ENCODE measurements at regions not wholly inside any gene's neighbourhood (a gene's known extent, or its start where the extent isn't known, plus 50 kb on each side); places are given as distances from the start of the nearest gene placed in this dataset.

- no peaks in the 10 kb centered on the region for H3K27me3 ChIP-seq
- no peak for TF ChIP-seq POLR2A (IDR thresholded peaks at IDR 0.05)
- TF ChIP-seq CTCF (IDR thresholded peaks at IDR 0.05) = no peak
Observed at GRCh38 chr11:122313581-122313980, 197.6 kb upstream of the BLID start.

DNA sequence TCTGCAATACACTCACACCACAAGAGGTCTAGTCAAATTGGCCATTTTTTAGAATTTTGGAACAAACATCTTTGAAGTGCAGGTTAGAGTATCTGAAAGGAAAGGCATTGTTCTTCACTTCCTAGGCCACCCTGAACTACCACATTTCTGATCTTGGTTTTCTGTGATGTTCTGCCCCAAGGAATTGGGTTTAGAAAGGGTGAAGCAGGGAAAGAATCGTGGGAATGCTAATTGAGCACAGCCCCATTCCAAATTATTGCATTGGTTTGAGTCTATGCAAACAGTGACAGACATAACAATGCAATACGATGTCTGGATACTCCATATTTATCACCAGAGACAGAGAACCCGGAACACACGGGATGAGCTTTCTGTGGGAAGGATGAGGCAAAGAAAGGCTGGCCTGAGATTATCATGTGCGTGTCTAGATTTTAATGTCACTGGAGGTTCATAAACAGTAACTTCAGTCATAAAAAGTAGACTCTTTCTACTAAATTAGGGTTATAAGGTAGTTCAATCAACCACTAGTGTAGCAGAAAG is 195.3 kb upstream of the BLID start:
- DNase-seq = no peak

More at GRCh38 chr11:122313581-122313980, 197.6 kb upstream of the BLID start:
- H3K9me3 ChIP-seq = no peaks in the 10 kb centered on the region
- H3K27ac ChIP-seq = no peak overlapping the region
- WGBS, 2 donors = 90 to 91% methylated on average over 5 of the region's 5 CpGs
- intact Hi-C loops (cut with DNase I) = no loop called here
- H3K36me3 ChIP-seq = no peaks in the 10 kb centered on the region
- no peak for DNase-seq
- H3K4me1 ChIP-seq = peaks cover 0 to 4% (median 0%) of the 10 kb centered on the region in 3 donors
- no peak overlapping the region for H3K4me3 ChIP-seq

GRCh38 chr11:122310766-122311165 is 194.8 kb upstream of the BLID start:
- H3K4me3 ChIP-seq = no peak overlapping the region

More for the DNA sequence above, 195.3 kb upstream of the BLID start:
- H3K9me3 ChIP-seq = no peaks in the 10 kb centered on the region
- no peak overlapping the region for H3K4me3 ChIP-seq
- H3K4me1 ChIP-seq = peaks cover 0 to 9% (median 0%) of the 10 kb centered on the region in 3 donors
- no peak overlapping the region for H3K27ac ChIP-seq
- intact Hi-C loops (cut with DNase I) = no loop called here
- H3K36me3 ChIP-seq = no peaks in the 10 kb centered on the region
- H3K27me3 ChIP-seq = no peaks in the 10 kb centered on the region
- WGBS, 2 donors = 79 to 96% methylated on average over 5 of the region's 5 CpGs
- TF ChIP-seq CTCF (IDR thresholded peaks at IDR 0.05) (no peak), POLR2A (IDR thresholded peaks at IDR 0.05) (no peak)

GRCh38 chr11:122309262-122309925 is 193.4 kb upstream of the BLID start:
- DNase-seq = no peak
- H3K27me3 ChIP-seq = no peaks in the 10 kb centered on the region
- H3K4me3 ChIP-seq = peak overlapping the region in 1 of 4 donors; percentile 32
- no peak overlapping the region for H3K27ac ChIP-seq
- peaks cover 0 to 18% (median 0%) of the 10 kb centered on the region in 3 donors for H3K4me1 ChIP-seq
- WGBS, 2 donors = 62 to 68% methylated on average over 13 to 17 of the region's 17 CpGs
- intact Hi-C loops (cut with DNase I) = no loop called here
- TF ChIP-seq CTCF (IDR thresholded peaks at IDR 0.05) = no peak
- TF ChIP-seq POLR2A (IDR thresholded peaks at IDR 0.05) = no peak
- no peaks in the 10 kb centered on the region for H3K36me3 ChIP-seq
- H3K9me3 ChIP-seq = no peaks in the 10 kb centered on the region

More at GRCh38 chr11:122310766-122311165, 194.8 kb upstream of the BLID start:
- no peaks in the 10 kb centered on the region for H3K9me3 ChIP-seq
- WGBS, 2 donors = 62 to 69% methylated on average over 5 of the region's 5 CpGs
- TF ChIP-seq CTCF (IDR thresholded peaks at IDR 0.05) (no peak), POLR2A (IDR thresholded peaks at IDR 0.05) (no peak)
- H3K4me1 ChIP-seq = peaks cover 0 to 14% (median 0%) of the 10 kb centered on the region in 3 donors
- H3K27ac ChIP-seq = no peak overlapping the region
- no peaks in the 10 kb centered on the region for H3K36me3 ChIP-seq
- H3K27me3 ChIP-seq = no peaks in the 10 kb centered on the region
- DNase-seq = no peak
- intact Hi-C loops (cut with DNase I) = no loop called here

DNA sequence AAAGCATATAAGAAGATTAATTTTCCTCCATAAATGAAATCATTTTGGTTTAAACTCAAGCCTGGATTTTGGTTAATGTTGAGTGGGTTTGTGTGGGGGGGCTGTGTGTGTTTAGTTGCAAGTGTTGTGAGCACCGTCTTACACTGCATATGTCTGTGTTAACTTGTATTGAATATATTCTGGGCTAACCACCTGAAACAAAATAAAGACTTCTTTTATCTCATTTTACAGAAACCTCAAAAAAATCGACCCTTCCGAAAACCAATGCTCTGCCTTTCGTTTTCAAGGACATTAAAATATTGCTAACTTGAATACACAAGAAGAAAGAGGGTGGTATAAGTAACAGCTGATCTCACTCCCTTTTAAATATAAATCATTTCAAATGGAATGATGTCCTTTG is 192.2 kb upstream of the BLID start:
- H3K27me3 ChIP-seq = no peaks in the 10 kb centered on the region
- intact Hi-C loops (cut with DNase I) = no loop called here
- DNase-seq = no peak
- no peak for TF ChIP-seq CTCF (IDR thresholded peaks at IDR 0.05)
- no peak for TF ChIP-seq POLR2A (IDR thresholded peaks at IDR 0.05)
- H3K36me3 ChIP-seq = no peaks in the 10 kb centered on the region
- WGBS, 2 donors = 83 to 84% methylated on average over 4 of the region's 4 CpGs
- no peaks in the 10 kb centered on the region for H3K9me3 ChIP-seq
- no peak overlapping the region for H3K4me3 ChIP-seq
- no peak overlapping the region for H3K27ac ChIP-seq
- peaks cover 0 to 18% (median 0%) of the 10 kb centered on the region in 3 donors for H3K4me1 ChIP-seq
